ENCODE measurements at regions not wholly inside any gene's neighbourhood (a gene's known extent, or its start where the extent isn't known, plus 50 kb on each side); places are given as distances from the start of the nearest gene placed in this dataset.

GRCh38 chr16:52785653-52786052, 238.7 kb upstream of the TOX3 start:
- H3K36me3 ChIP-seq (ENCODE audit: control insufficient read depth in 1 of 2, insufficient read depth in 2 of 2, low read length in 2 of 2), result no peaks in the 10 kb centered on the region
- DNase-seq (ENCODE audit: low read depth, low spot score) (no peak), ATAC-seq (no peak)
- H3K9me2 ChIP-seq (ENCODE audit: insufficient read depth), result no peaks in the 10 kb centered on the region
- no peak overlapping the region for H3K4me2 ChIP-seq (ENCODE audit: low read length)
- H3K27ac ChIP-seq (ENCODE audit: low read depth, low read length), result no peak overlapping the region
- H3K27me3 ChIP-seq (ENCODE audit: insufficient read depth, low read length), result no peaks in the 10 kb centered on the region
- H3K9ac ChIP-seq (ENCODE audit: low read length), result no peak overlapping the region
- no peak overlapping the region for H2AFZ ChIP-seq (ENCODE audit: low read depth, low read length, poor library complexity, severe bottlenecking)
- TF ChIP-seq CEBPB (IDR thresholded peaks at IDR 0.05; ENCODE audit: low read depth) (no peak), ZBTB33 (IDR thresholded peaks at IDR 0.05; ENCODE audit: extremely low read depth, insufficient replicate concordance, low read length) (no peak), RAD21 (IDR thresholded peaks at IDR 0.05; ENCODE audit: low read depth) (no peak), POLR2AphosphoS5 (IDR thresholded peaks at IDR 0.05; ENCODE audit: low read depth, low read length) (no peak), SP1 (IDR thresholded peaks at IDR 0.05; ENCODE audit: low read depth) (no peak), SRF (IDR thresholded peaks at IDR 0.05; ENCODE audit: low read depth) (no peak), ZFX (IDR thresholded peaks at IDR 0.05) (no peak), ELF1 (IDR thresholded peaks at IDR 0.05; ENCODE audit: borderline replicate concordance, low read depth) (no peak), FOSL1 (IDR thresholded peaks at IDR 0.05; ENCODE audit: low read depth) (no peak), YY1 (IDR thresholded peaks at IDR 0.05; ENCODE audit: extremely low read depth, insufficient replicate concordance, low read depth, low read length) (no peak), ATF3 (IDR thresholded peaks at IDR 0.05) (no peak), MAX (IDR thresholded peaks at IDR 0.05) (no peak), CTCF (IDR thresholded peaks at IDR 0.05 in 2 of 3, conservative IDR thresholded peaks at IDR 0.05 in 1 of 3; ENCODE audit: borderline replicate concordance in 1 of 3, insufficient read depth in 1 of 3, low read depth in 2 of 3, low read length in 2 of 3) (no peak), TCF7L2 (IDR thresholded peaks at IDR 0.05; ENCODE audit: borderline replicate concordance, extremely low read depth, insufficient read depth, insufficient read length) (no peak), ZNF274 (IDR thresholded peaks at IDR 0.05; ENCODE audit: low read depth, low read length) (no peak), EZH2 (IDR thresholded peaks at IDR 0.05) (no peak), EZH2phosphoT487 (IDR thresholded peaks at IDR 0.05; ENCODE audit: borderline replicate concordance) (no peak)
- intact Hi-C loops (cut with micrococcal nuclease), result no loop called here
- CTCF ChIA-PET, result no interaction called here
- RAD21 ChIA-PET (ENCODE audit: low non-redundant PET in 1 of 2, low total read pairs in 2 of 2, uncharacterized antibody in 2 of 2, unreplicated experiment in 2 of 2), result no interaction called here
- POLR2A ChIA-PET, result no interaction called here
- no peaks in the 10 kb centered on the region for H3K9me3 ChIP-seq (ENCODE audit: control insufficient read depth in 1 of 2, insufficient read depth in 1 of 2, low read depth in 1 of 2, low read length in 2 of 2)
- no peaks in the 10 kb centered on the region for H4K20me1 ChIP-seq (ENCODE audit: insufficient read depth)
- no peaks in the 10 kb centered on the region for H3K4me1 ChIP-seq (ENCODE audit: control insufficient read depth in 1 of 2, insufficient read depth in 2 of 2, low read length in 2 of 2)
- BruUV-seq (replicated peaks), result no TSS peak
- H3K79me2 ChIP-seq (ENCODE audit: insufficient read depth, low read length), result no peaks in the 10 kb centered on the region
- no peak overlapping the region for H3K4me3 ChIP-seq (replicated peaks in 1 of 2; ENCODE audit: low read depth in 1 of 2, low read length in 2 of 2)

Measured in HCT116 (cell line).